Smooth muscle cell (in vitro differentiated cells): ENCODE measurements at regions not wholly inside any gene's neighbourhood (a gene's known extent, or its start where the extent isn't known, plus 50 kb on each side); places are given as distances from the start of the nearest gene placed in this dataset.

Experiments
- DNase-seq: peaks from one replicate; lab custom pipeline; 2025; ENCODE audit not compliant: unreplicated experiment; lab: John Stamatoyannopoulos, UW
- H2AFZ ChIP-seq: fragments of 200-600 bp; sonication (generic); 2 replicates; pipeline ENCODE4 v1.6.0; 2016; ENCODE audit warnings: antibody characterized with exemption, low read depth, mild to moderate bottlenecking
- H3F3A ChIP-seq: fragments of 200-600 bp; sonication (generic); 2 replicates; pipeline ENCODE4 v1.6.0; 2017; ENCODE audit warnings: antibody characterized with exemption, low read depth
- H3K27ac ChIP-seq: fragments of 200-600 bp; sonication (generic); 2 replicates; pipeline ENCODE4 v1.5.1; 2016; ENCODE audit warnings: low read depth, mild to moderate bottlenecking
- H3K27me3 ChIP-seq: fragments of 200-600 bp; sonication (generic); 2 replicates; pipeline ENCODE4 v1.6.1; 2016; ENCODE audit warnings: low read depth, mild to moderate bottlenecking
- H3K36me3 ChIP-seq: fragments of 200-600 bp; sonication (generic); 2 replicates; pipeline ENCODE4 v1.5.1; 2016; ENCODE audit warnings: low read depth
- H3K4me1 ChIP-seq: fragments of 200-600 bp; sonication (generic); 2 replicates; pipeline ENCODE4 v1.5.1; 2016; ENCODE audit warnings: low read depth
- H3K4me2 ChIP-seq: fragments of 200-600 bp; sonication (generic); 2 replicates; pipeline ENCODE4 v1.6.0; 2016; ENCODE audit warnings: mild to moderate bottlenecking
- H3K4me3 ChIP-seq: fragments of 200-600 bp; sonication (generic); 2 replicates; pipeline ENCODE4 v1.5.1; 2016; ENCODE audit warnings: mild to moderate bottlenecking
- H3K79me2 ChIP-seq: fragments of 200-600 bp; sonication (generic); 2 replicates; pipeline ENCODE4 v1.6.0; 2016; ENCODE audit warnings: low read depth, mild to moderate bottlenecking
- H3K9ac ChIP-seq: fragments of 200-600 bp; sonication (generic); 2 replicates; pipeline ENCODE4 v1.6.0; 2016; ENCODE audit warnings: low read depth
- H3K9me3 ChIP-seq: fragments of 200-600 bp; sonication (generic); replicated peaks from 2 replicates; pipeline ENCODE4 v1.5.1; 2016; ENCODE audit warnings: low read depth
- H4K20me1 ChIP-seq: fragments of 200-600 bp; sonication (generic); 2 replicates; pipeline ENCODE4 v1.6.0; 2016; ENCODE audit warnings: low read depth
- CTCF ChIP-seq: fragments of 200-600 bp; sonication (generic); IDR thresholded peaks from 2 replicates; pipeline ENCODE4 v1.5.1; 2017; ENCODE audit warnings: borderline replicate concordance, mild to moderate bottlenecking, antibody characterized with exemption; ENCODE audit not compliant: insufficient read depth, poor library complexity, severe bottlenecking
- WGBS: methylation state at CpG from one replicate; pipeline ENCODE4 v1.1.7; 2016; ENCODE audit warnings: low lambda C conversion rate; 5-methylcytosine and 5-hydroxymethylcytosine counted together

- Histone ChIP-seq H3K4me1 (no peaks in the 10 kb centered on the region), H3K36me3 (no peaks in the 10 kb centered on the region), H4K20me1 (no peaks in the 10 kb centered on the region), H2AFZ (no peak overlapping the region), H3K9me3 (no peaks in the 10 kb centered on the region), H3K79me2 (no peaks in the 10 kb centered on the region), H3K4me2 (no peak overlapping the region), H3K27ac (no peak overlapping the region), H3K9ac (no peak overlapping the region), H3K4me3 (no peak overlapping the region), H3K27me3 (no peaks in the 10 kb centered on the region), H3F3A (no peaks in the 10 kb centered on the region)
- DNase-seq = no peak
- WGBS = 87% methylated on average over 5 of the region's 5 CpGs
- no peak for TF ChIP-seq CTCF
These were observed 160.6 kb upstream of the ADO start for GRCh38 chr10:62643606-62644587.

GRCh38 chr10:62647375-62648092 lies 157.0 kb upstream of the ADO start:
- H3K36me3 ChIP-seq = no peaks in the 10 kb centered on the region
- no peak overlapping the region for H2AFZ ChIP-seq
- no peaks in the 10 kb centered on the region for H4K20me1 ChIP-seq
- no peaks in the 10 kb centered on the region for H3K79me2 ChIP-seq
- no peaks in the 10 kb centered on the region for H3K9me3 ChIP-seq
- no peaks in the 10 kb centered on the region for H3F3A ChIP-seq
- TF ChIP-seq CTCF = no peak
- 89% methylated on average over 6 of the region's 6 CpGs for WGBS
- DNase-seq = no peak
- no peaks in the 10 kb centered on the region for H3K4me1 ChIP-seq
- H3K4me3 ChIP-seq = no peak overlapping the region
- H3K27me3 ChIP-seq = no peaks in the 10 kb centered on the region
- no peak overlapping the region for H3K27ac ChIP-seq
- H3K4me2 ChIP-seq = no peak overlapping the region
- no peak overlapping the region for H3K9ac ChIP-seq

GRCh38 chr10:62648921-62649320 lies 155.6 kb upstream of the ADO start:
- H3K4me2 ChIP-seq = no peak overlapping the region
- no peaks in the 10 kb centered on the region for H3K27me3 ChIP-seq
- no peaks in the 10 kb centered on the region for H3F3A ChIP-seq
- no peak overlapping the region for H3K9ac ChIP-seq
- no peaks in the 10 kb centered on the region for H3K36me3 ChIP-seq
- no peak overlapping the region for H2AFZ ChIP-seq
- no peaks in the 10 kb centered on the region for H3K79me2 ChIP-seq
- no peak for DNase-seq
- no peak overlapping the region for H3K4me3 ChIP-seq
- H3K4me1 ChIP-seq = no peaks in the 10 kb centered on the region
- no peaks in the 10 kb centered on the region for H4K20me1 ChIP-seq
- WGBS = 90% methylated on average over 1 of the region's 1 CpG
- no peak overlapping the region for H3K27ac ChIP-seq
- TF ChIP-seq CTCF = no peak
- H3K9me3 ChIP-seq = no peaks in the 10 kb centered on the region
